NCI-H1105 (cell line): ENCODE measurements at regions not wholly inside any gene's neighbourhood (a gene's known extent, or its start where the extent isn't known, plus 50 kb on each side); places are given as distances from the start of the nearest gene placed in this dataset.

Experiments
- DNase-seq: peaks from one replicate; lab custom pipeline; 2025; lab: John Stamatoyannopoulos, UW

DNA sequence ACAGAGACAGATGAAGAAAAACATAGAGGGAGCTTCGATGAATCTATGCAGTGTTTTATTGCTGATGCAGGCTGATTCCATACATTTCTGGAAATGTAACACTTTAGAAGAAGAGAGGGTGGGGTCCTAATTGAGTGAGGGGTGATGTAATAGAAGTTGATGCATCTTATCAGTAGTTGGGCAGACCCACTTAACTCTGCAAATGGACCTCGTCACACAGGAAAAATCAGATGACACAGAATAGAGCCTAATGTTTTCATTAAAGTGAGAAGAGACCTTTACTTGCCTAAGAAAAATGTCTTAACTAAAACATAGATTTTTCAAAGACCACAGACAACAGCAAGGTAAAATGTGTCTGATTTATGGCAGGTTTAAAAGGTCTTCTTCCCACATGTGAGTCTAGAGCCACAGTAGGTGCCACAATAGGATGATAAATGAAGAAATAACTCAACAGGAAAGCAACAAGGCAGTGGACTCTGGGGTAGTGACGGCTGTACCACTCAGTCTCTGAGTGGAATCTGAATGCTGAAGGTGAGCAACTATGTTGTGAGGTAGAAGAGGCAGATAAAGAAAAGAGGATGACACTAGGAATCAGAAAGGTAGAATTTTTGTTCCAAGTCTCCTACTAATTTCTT lies 414.7 kb upstream of the PIK3C3 start:
- no peak for DNase-seq

- no peak for DNase-seq
These were observed 416.3 kb upstream of the PIK3C3 start for GRCh38 chr18:41538751-41539150.

DNA sequence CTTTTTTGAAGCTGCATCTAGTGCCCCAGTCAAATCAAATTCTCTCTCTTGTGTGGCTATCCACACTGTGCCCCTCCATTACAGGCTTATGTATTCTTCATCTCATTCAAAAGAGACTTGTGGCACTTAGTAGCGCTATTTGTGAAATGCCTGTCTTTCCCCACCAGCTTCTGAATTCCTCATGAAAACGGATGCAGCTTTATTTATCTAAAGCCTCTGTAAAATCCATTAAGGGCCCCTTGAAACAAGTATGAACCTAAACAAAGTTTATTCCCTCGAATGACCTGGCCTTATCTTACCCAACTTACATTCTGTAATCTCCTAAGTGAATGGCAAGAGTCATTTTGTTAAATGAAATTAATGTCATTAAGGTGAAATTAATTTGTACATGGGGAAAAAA lies 417.4 kb upstream of the PIK3C3 start:
- no peak for DNase-seq

- no peak for DNase-seq
These were observed 422.5 kb upstream of the PIK3C3 start for GRCh38 chr18:41532344-41533086.

- DNase-seq: no peak
These were observed 424.1 kb upstream of the PIK3C3 start for GRCh38 chr18:41530970-41531369.

DNA sequence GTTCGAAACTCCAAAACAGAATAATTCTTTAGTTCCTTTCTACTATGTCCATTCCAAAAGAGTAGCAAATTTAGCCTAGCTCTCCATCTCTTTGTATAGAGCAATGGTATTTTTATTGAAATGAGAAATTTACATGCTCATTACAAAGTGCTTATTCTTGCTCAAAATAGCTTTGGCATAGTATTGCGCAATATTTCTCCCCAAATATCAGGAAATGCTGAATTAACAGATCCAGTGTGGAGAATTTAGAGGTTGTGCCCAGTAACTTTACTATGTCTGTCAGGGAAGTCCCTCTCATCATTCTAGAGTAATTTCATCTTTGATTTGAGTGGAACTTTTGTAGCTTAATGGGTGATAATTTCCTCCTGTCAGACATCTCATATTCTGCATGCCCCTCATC lies 425.9 kb upstream of the PIK3C3 start:
- no peak for DNase-seq

DNA sequence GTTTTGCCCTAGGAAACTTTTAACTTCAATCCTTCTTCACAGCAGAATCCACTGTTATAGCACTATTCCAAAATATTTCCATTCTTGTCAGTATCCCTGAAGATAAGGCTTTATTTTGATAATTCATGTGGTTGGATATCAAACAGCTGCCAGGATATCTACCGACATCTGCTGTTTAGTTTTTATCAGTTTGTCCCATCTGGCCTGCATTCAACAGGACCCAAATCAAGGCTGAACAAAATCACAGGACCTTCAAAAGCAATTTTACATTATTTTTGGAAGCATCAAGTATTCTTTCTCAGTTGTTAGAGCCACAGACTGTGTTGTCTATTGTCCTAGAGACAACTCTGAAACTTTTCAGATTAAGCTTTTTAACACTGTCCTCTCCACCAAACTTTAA lies 429.0 kb upstream of the PIK3C3 start:
- no peak for DNase-seq

DNA sequence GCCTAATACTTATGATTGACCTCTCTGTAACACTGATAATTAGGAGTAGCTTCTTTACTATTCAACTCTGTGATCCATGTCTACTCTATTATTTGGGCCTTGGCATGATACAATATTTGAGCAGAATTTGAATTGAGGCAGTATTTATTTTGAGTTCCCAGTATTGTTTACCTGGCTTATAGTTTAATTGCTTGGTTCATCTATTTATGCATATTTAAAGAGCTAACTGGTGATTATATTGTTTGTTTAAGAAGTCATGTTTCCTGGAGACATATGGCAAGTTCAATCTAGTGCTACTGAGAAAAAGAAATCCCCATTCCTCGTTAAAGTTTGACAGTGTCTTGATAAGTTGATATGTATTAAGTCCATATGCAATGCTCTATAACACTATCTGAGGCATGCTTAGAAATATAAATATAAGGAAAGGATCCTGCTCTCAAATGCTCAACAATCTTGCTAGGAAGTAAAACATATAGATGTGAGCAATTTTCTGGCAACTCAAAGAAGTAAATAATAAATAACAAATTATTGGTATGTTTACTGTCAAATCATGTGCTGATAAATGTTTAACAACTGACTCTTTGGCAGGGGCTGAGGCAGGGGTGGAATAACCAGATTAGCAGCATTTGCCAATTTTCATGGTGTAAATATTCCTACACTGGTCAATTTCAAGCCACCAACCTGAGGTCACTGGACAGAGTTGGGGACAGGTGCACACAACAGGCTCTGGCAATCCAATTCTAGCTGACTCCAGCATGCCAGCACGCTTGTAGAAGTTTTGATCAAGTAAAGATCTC lies 430.2 kb upstream of the PIK3C3 start:
- DNase-seq: peak; percentile 7

GRCh38 chr18:41517142-41517541 lies 437.9 kb upstream of the PIK3C3 start:
- no peak for DNase-seq

- no peak for DNase-seq
These were observed 441.6 kb upstream of the PIK3C3 start for GRCh38 chr18:41513438-41513837.

- no peak for DNase-seq
These were observed 450.7 kb upstream of the PIK3C3 start for GRCh38 chr18:41504316-41504715.

DNA sequence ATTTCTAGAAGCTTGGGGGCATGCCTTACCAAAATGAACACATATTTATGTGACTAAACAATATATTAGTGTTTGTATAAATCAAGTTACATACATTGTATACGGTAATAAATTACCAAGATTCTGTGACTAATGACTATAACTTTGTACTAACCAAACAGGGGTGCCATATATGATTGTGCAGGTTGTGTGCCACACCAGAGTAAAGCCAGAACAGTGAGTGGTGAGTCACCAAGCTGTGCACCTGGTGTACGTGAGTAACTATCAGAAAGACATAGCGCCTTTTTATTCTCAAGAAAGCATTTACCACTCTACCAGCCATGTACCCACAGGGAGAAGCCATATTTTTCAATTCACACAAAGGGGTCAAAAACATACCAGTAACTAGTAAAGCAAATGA lies 453.2 kb upstream of the PIK3C3 start:
- DNase-seq: no peak

- no peak for DNase-seq
These were observed 455.7 kb upstream of the PIK3C3 start for GRCh38 chr18:41499345-41499744.

GRCh38 chr18:41490861-41491260 lies 464.2 kb upstream of the PIK3C3 start:
- DNase-seq: no peak

- no peak for DNase-seq
These were observed 468.5 kb upstream of the PIK3C3 start for GRCh38 chr18:41486575-41486974.

DNA sequence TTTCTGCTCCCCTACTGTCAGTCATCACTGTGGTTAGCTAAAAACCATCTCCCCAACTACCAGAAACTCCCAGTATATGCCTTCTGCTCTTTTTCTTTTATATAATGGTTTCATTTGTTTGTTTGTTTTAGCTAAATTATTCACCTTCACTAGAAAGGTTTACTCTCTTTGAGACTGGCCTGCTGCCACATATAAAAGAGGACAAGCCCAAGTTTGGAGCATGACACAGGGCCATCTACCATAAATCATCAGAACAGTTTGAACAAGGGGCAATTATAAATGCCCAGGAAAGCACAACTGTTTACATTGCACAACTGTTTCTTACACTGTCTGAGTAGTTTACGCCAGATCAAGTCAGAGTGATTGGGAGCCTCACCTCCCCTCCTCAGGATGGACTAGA lies 471.0 kb upstream of the PIK3C3 start:
- peak; percentile 82 for DNase-seq

GRCh38 chr18:41482501-41482900 lies 472.5 kb upstream of the PIK3C3 start:
- DNase-seq: no peak

DNA sequence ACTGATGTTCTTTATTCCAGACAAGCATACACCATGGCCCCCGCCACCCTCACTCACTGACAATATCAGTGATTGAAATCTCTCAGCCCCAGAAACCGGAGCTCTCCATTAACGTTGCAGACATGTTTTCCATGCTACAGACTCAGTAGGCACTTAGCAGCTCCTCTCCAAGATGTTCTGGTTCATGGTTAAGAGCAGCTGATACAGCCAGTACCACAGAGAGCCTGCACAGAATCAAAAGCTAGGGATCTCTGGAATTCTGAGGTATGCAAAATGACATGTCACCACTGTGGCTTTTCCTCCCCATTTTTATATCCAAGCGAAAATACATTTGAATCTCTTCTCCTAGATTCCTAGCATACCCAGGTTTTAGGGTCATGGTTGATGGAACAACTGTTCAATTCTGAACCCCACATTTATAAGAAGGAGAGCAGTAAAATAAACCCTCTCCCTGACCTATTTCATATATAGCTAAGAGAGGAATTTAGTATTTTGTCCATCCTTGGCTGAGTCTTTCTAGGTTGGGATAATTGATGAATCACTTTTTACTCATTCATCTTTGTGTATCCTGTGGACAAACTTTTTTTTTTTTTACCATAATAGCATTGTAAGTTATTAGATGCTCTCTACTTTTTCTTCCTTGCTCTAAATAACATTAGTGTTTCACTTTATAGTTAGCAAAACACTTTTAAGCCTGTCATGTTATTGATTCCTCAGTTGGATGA lies 488.4 kb upstream of the PIK3C3 start:
- no peak for DNase-seq

DNA sequence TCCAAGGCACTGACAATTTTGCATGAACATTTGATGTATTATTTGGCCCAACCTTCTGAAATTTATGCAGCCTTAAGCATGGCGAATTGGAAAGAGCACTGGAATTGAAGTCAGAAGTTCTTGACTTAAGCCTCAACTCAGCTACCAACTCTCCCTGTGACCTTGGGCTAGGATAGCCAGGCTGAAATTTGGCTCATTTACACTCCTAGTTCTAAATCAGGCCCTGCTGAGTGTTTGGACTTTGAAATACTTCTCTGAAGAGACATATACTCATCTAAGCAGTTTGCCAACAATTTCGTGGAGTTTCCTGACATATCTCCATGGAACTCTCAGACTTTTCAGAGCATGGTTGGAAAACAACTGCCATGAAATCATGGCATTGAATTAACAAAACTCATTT lies 489.6 kb upstream of the PIK3C3 start:
- no peak for DNase-seq

DNA sequence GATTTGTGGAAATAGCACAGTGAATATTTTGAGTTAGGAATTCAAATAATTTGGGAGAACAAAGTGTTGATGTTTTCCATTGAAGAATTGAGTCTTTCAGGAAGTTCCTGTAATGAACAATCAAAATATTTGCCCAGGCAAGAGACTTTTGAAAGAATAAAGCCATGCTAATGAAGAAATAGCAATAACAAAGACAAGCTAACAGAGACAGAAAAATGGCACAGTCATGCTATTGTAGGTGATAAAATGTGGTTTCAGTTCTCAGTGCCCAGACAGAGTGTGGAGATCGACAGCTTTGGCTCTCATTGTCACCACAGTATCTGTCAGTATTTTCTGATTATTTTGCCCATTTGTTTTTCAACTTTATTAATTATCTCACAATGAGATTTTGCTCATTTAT lies 490.8 kb upstream of the PIK3C3 start:
- no peak for DNase-seq

GRCh38 chr18:41462946-41463345 lies 492.1 kb upstream of the PIK3C3 start:
- DNase-seq: no peak

GRCh38 chr18:41461114-41461513 lies 493.9 kb upstream of the PIK3C3 start:
- no peak for DNase-seq
